HG03460 (cell line): ENCODE measurements at regions not wholly inside any gene's neighbourhood (a gene's known extent, or its start where the extent isn't known, plus 50 kb on each side); places are given as distances from the start of the nearest gene placed in this dataset.

Experiments
- ATAC-seq: cut with Tn5 transposase; IDR thresholded peaks from one replicate; pipeline ENCODE4 v1.9.1; 2021; ENCODE audit not compliant: unreplicated experiment

DNA sequence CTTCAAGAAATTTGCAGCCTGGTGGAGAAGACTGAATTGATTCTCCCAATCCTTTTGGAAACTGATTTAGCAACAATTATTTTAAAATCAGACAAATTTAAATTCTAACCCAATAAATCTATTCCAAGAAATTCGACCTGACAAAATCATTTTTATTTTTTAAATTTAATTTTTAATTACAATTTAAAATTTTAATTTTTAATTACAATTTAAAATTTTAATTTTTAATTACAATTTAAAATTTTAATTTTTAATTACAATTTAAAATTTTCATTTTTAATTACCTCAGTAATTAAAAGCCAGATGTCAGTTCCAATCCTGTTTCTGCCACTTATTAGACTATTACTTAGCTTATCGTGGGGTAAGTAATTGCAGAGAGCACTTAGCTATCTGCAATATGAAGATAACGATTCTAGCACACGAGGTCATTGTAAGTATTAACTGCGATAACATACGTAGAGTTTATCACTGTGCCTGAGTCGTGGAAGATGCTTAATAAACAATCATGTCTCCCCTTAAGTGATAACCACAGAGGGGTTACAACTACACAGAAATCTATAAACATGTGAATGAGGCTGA is 346.4 kb upstream of the SLC24A2 start:
- ATAC-seq = no peak

DNA sequence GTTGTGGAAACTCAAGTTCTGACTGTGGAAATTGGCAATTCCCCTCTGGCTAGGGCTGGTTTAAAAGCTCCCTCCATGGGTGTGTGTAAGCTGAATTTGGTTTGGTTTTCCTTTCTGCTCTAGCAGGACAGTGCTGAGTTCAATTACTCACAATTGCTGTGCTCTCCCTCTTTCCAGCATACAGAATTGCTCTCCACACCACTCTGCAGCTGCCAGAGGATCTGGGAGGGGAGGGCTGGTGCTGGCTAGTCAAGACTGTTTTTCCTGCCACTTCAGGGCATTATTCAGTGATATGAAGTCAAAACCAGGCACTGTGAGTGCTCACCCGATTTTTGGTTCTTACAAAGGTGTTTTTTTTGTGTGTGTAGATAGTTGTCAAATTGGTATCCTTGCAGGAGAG is 336.9 kb upstream of the SLC24A2 start:
- no peak for ATAC-seq

- ATAC-seq = no peak
Observed at GRCh38 chr9:20119566-20119965, 330.7 kb upstream of the SLC24A2 start.

- no peak for ATAC-seq
Observed at GRCh38 chr9:20117986-20118385, 329.1 kb upstream of the SLC24A2 start.

- no peak for ATAC-seq
Observed at GRCh38 chr9:20117482-20117881, 328.6 kb upstream of the SLC24A2 start.

- ATAC-seq = no peak
Observed at GRCh38 chr9:20114974-20115373, 326.1 kb upstream of the SLC24A2 start.

DNA sequence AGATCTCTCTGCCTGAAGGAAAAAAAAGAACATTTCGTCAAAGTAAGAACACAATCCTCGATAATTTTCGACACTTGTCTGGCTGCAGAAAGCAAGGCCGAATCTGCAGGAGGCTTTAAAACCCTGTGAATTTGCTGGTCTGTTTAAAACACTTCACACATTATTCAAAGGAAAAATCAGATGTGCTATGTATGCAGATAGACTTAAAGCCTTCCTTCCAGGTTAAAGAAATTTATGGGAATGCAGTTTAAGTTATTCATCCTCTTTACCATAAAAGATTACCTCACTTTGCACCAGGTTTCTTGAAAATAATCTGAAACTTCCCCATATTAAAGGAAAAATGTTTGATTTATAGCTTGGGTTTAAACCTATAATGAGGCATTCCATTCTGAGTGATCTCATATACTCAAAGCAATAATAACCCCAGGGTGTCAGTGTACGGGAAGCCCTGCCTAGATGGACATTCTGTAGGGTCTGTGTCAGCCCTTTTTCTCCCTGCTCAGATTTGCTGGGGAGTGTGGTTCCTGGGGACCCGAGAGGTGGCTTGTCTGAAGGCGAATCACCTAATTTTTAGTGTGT is 323.5 kb upstream of the SLC24A2 start:
- ATAC-seq = no peak

DNA sequence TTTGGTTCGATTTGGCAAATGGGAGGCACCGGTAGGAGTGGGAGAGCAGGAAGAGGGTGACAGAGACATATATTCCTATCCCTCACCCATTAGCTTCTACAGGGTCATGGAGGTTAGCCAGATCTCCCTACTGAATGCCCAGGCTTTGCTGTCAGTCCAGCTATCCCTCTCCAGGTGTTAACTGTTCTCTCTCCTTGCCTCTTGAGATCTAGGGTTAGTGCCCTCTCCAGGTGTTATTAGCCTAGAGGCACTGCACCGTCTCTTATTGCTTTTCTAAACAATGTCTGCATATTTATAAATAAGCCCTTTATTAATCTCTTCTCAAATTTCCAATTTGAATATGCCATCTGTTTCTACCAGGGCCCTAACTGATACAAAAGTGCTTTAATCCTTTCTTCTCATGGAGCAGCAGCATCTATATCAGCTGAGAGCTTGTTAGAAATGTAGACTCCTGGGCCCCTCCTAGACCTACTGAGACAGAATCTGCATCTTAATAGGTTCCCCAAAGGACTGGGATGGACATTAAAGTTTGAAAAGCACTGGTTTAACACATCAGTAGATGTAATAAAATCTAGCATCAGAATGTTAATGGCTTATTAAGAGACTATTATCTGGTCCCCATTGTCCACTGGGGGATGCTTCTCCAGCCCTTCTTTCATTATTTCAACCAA is 322.5 kb upstream of the SLC24A2 start:
- ATAC-seq = no peak

- ATAC-seq = no peak
Observed at GRCh38 chr9:20095430-20096092, 306.7 kb upstream of the SLC24A2 start.

GRCh38 chr9:20092561-20092960 is 303.7 kb upstream of the SLC24A2 start:
- no peak for ATAC-seq

- no peak for ATAC-seq
Observed at GRCh38 chr9:20087481-20087880, 298.6 kb upstream of the SLC24A2 start.

DNA sequence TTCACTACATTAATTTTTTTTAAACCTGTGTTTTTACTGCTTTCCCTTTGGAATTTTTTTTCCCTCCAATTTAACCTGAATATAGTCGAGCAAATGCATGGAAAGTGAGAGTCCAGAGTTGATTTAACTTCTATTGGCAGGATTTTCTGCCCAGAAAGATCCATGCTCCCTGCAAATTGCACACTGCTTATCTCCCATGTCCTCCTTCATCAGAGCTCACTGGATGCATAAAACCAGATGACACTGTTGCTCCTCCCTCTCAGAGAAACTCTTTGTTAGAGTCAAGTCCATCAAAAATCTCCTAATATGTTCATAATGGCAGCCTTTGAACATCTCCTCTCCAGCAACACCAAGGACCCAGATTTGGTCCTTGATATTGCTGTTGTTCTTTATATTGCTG is 297.0 kb upstream of the SLC24A2 start:
- ATAC-seq = no peak

DNA sequence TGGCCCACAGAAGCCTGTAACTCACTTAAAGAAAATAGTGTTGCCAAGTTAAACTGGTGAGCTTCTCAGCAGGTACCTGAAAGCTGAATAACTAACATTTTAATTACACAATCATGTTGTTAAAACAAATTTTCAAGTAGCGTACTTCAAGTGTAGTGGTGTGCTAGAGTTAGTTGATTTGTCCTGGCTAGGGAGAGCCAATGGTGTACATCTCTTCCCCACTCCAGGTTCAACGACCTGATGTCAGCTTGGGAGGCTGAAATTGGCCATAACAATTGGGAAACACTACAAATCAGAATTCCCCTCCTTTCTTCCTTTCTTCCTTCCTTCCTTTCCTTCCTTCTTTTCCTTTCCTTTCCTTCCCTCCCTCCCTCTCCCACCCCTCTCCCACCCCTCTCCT is 295.3 kb upstream of the SLC24A2 start:
- ATAC-seq = no peak

GRCh38 chr9:20083390-20083789 is 294.6 kb upstream of the SLC24A2 start:
- ATAC-seq = no peak

DNA sequence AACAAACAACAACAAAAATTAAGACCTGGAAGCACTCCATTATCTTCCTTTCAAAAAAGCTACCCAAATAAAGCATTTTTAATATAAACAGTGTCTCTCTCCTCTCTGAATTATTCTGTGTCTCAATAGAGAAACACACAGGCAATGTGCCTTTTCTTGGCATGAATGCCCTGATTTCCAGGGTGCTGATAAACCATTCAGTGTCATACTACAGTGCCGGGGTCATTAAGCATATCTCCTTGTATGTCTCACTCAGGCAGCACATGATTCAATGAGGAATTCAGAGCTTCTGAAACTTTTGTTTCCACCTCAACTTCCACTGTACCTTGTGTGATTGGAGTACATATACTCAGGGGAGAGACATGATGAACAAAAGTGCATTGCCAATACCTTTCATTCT is 294.0 kb upstream of the SLC24A2 start:
- no peak for ATAC-seq

GRCh38 chr9:20082406-20082805 is 293.6 kb upstream of the SLC24A2 start:
- ATAC-seq = no peak

GRCh38 chr9:20078246-20078645 is 289.4 kb upstream of the SLC24A2 start:
- no peak for ATAC-seq

- no peak for ATAC-seq
Observed at GRCh38 chr9:20074291-20074690, 285.5 kb upstream of the SLC24A2 start.

DNA sequence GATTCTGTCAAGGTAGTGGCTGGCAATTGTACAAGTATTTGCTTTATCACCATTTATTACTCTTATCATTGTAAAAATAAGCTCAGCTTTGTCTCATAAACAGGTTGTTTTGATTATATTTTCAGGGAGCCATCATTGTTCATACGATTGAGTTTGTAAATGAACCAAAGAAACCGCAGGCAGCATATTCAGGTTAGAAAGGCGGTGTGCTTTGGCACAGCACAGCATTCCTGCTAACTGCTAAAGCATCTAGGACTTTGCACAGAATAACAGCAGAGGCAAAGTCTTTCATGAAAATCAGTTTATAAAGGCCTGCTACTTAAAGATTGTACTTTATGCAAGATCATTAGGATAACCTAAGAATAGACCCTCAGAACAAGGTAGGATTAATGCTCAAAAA is 281.5 kb upstream of the SLC24A2 start:
- ATAC-seq = no peak

GRCh38 chr9:20065796-20066700 is 277.2 kb upstream of the SLC24A2 start:
- no peak for ATAC-seq

DNA sequence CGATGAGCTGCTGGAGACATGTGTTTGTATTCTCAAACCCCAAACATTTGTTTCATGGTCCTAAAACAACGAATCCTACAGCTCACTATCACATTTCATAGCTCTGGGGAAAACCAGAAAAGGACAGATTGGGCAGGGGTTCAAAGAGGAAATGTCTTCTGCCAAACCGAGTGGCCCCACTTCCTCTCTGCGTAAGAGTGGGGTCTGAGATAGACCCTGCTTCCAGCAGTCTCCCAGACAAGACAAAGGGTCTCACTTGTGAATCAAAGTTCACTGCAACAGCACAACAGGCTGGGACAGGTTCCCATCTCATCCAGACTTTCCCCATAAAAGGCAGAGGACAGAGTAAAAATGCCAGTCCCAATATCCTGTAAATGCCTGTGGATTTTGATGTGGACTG is 276.2 kb upstream of the SLC24A2 start:
- no peak for ATAC-seq
